OCI-LY1 (cell line): ENCODE measurements at regions not wholly inside any gene's neighbourhood (a gene's known extent, or its start where the extent isn't known, plus 50 kb on each side); places are given as distances from the start of the nearest gene placed in this dataset.

Source experiments
- CTCF ChIP-seq: fragments of 200-600 bp; sonication (generic), shearing (Covaris generic); IDR thresholded peaks from 2 replicates; pipeline ENCODE4 v1.5.1; 2017; ENCODE audit warnings: mild to moderate bottlenecking, antibody characterized with exemption, low read length, moderate library complexity, mixed read lengths
- EZH2 ChIP-seq: fragments of 200-600 bp; sonication (generic), shearing (Covaris generic); IDR thresholded peaks from 2 replicates; pipeline ENCODE4 v1.8.0; 2017; ENCODE audit warnings: borderline replicate concordance, mixed run types, mild to moderate bottlenecking, antibody characterized with exemption, low read length, moderate library complexity, mixed read lengths

GRCh38 chr12:66822961-66823360, 144.1 kb upstream of the GRIP1 start:
- no peak for TF ChIP-seq CTCF
- TF ChIP-seq EZH2 = no peak
